ENCODE measurements at regions not wholly inside any gene's neighbourhood (a gene's known extent, or its start where the extent isn't known, plus 50 kb on each side); places are given as distances from the start of the nearest gene placed in this dataset.

- no peak overlapping the region for H3K27ac ChIP-seq
- no peak for TF ChIP-seq CTCF (conservative IDR thresholded peaks at IDR 0.05)
Measured at GRCh38 chr5:10904862-10905432, 143.9 kb upstream of the DAP start.

- H3K27ac ChIP-seq, result no peak overlapping the region
- no peak for TF ChIP-seq CTCF (conservative IDR thresholded peaks at IDR 0.05)
Measured at GRCh38 chr5:10903786-10904560, 142.9 kb upstream of the DAP start.

- no peak overlapping the region for H3K27ac ChIP-seq
- no peak for TF ChIP-seq CTCF (conservative IDR thresholded peaks at IDR 0.05)
Measured at GRCh38 chr5:10902145-10902544, 141.1 kb upstream of the DAP start.

GRCh38 chr5:10898514-10898913 lies 137.5 kb upstream of the DAP start:
- no peak for TF ChIP-seq CTCF (conservative IDR thresholded peaks at IDR 0.05)
- H3K27ac ChIP-seq, result no peak overlapping the region

- TF ChIP-seq CTCF (conservative IDR thresholded peaks at IDR 0.05), result no peak
- no peak overlapping the region for H3K27ac ChIP-seq
Measured at GRCh38 chr5:10896016-10896415, 135.0 kb upstream of the DAP start.

GRCh38 chr5:10894445-10895054 lies 133.5 kb upstream of the DAP start:
- no peak overlapping the region for H3K27ac ChIP-seq
- TF ChIP-seq CTCF (conservative IDR thresholded peaks at IDR 0.05), result no peak

- H3K27ac ChIP-seq, result no peak overlapping the region
Measured at GRCh38 chr5:10892911-10893215, 131.8 kb upstream of the DAP start.

More at GRCh38 chr5:10892911-10893215, 131.8 kb upstream of the DAP start:
- no peak for TF ChIP-seq CTCF (conservative IDR thresholded peaks at IDR 0.05)
